Activated naive CD8-positive, alpha-beta T cell treated with anti-CD3 and anti-CD28 coated beads, Interleukin-2, amount 50 U/mL, for 16 hours (primary cell): ENCODE measurements at regions not wholly inside any gene's neighbourhood (a gene's known extent, or its start where the extent isn't known, plus 50 kb on each side); places are given as distances from the start of the nearest gene placed in this dataset.
"Not testable (repeated sequence)": the region's sequence is repeated elsewhere in the genome, so short reads cannot be mapped to it uniquely, and the experiment has no call there.

ENCODE experiments used
- DNase-seq: peaks from one replicate; pipeline ENCODE4 v3.0.0-alpha.2; 2020; ENCODE audit warnings: low read depth, low spot score

DNA sequence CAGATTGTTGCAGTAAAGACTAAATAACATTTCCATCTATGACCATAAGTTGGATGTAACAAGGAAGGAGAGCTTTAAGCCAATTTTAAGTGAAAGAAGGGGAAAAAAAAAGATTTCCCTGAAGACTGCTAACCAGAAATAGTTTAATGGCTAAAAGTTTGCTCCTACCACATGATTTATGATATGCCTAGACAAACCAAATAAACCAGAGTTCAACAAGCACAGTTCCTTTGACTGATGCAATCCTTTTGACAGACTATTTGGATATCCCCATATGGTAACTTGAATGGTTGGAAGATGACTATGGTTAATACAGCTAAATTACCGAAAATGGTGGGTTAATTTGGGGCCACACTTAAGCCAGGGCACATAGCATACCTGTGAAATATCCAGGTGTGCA is 338.5 kb downstream of the CETN3 start:
- no peak for DNase-seq

DNA sequence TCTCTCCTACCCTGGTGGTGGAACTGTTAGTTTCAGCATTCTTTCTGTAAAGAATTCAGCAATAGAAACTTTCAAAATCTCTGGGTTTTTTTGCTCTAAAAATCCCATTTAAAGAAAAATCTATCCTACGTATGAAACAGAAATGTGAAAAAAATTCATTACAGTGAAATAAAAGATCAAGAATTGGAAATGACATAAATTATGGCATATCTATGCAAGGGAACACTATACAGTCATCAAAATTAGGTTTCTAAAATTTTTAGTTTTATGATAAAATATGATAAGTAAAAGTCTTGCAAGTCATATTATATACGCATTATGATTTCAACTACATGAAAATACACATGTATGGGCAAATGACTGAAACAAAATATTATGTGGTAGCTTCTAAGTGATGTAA is 342.6 kb downstream of the CETN3 start:
- no peak for DNase-seq

DNA sequence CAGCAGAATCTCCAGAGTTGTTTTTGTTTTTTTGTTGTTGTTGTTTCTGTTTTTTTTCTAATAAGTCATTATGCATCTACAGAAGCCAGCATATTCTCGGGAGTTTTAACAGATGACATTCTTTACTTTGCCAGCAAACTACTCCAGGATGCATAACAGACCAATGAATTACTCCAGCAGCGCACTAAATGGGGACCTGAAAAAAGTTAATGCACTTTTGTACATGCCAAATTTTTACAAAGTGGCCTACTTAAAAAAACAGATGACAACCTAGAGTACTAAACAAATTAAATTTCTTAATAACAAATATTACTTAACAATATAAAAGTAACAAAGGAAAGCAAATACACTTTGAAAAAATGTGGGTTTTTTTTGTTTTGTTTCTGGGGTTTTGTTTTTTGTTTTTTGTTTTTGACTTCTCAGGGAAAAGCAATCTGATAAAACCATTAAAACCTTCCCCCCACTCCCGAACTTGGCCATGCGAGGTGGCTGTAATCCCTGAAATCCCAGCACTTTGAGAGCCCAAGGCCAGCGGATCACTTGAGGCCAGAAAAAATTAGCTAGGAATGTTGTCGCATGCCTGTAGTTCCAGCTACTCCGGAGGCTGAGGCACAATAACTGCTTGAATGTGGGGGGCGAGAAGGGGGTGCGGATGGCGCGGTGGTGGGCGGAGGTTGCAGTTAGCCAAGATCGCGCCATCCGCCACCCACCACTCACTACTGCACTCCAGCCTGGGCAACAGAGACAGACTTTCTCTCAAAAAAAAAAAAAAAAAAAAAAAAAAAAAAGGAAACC is 352.4 kb downstream of the CETN3 start:
- no peak for DNase-seq

DNA sequence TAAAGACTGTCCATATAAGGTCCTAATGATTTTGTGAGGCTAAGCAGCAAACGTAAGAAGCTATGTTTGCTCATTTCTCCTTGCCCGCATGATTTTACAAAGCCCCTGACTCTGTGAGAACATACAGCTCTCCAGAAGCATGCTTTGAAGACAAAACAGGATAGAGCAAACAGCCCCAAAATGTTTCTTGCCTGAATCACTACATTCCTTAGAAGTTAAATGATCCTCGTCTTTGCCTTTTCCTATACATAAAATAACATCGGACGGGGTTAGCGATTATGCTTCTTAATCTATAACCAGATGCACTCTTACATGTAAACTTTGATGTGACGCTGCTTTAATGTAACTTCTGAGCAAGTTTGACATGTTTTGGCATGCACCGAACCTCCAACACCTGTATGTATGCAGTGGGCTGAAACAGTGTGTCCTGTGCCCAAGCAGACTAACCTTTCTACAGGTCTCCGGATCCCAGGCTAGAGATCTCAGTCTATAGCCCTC is 353.7 kb downstream of the CETN3 start:
- DNase-seq = no peak

DNA sequence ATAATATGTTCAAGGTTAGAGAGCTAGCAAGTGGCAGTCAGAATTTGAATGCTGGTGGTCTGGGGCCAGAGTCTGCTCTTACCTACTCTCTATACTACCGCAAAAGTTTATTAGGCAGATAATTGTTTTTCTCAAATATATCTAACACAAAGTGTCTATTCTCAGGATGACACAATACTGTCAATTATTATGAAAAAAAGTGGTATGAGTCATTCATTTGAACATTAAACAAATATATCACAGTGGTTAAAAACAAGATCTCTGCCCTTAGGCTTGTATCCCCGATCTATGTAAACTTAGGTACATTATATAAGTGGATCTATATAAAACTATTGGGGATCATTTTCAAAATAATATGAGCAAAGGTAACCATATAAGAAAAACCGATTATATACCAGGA is 354.9 kb downstream of the CETN3 start:
- no peak for DNase-seq

DNA sequence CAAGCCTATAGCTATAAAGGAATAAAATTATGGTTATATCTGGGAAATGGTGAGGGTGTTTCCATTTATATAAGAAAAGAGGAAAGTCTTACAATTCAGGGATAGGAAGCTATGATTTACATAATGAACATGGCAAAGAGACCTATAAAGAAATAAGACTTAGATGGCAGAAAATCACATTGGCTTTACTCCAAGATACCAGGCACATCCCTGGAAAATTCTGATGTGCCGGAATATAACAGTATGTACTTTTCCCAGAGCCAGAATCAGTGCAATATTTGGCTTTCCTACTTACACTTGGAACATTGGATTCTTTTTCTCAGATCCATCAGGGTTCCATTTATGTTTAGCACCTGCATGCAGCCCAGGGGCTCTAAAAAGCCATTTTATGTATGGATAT is 357.8 kb downstream of the CETN3 start:
- no peak for DNase-seq

DNA sequence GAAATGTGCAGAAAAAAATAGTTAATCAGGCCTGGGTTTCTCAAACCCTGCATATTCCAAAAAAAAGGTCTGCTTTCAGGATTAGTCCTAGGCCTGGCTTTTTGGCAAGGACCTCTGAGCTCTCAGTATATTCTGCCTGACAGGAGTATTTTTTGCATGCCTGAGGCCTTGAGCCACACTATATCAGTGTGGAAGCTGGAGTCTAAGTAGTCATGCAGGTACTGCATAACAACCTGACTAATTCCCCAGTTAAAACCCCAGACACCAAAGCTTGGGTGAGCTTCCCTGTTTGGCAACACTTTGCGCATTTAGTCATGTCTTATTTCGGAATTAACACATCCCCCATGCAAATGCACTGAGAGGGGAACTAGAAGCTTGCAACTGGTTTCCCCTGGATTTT is 359.5 kb downstream of the CETN3 start:
- no peak for DNase-seq

DNA sequence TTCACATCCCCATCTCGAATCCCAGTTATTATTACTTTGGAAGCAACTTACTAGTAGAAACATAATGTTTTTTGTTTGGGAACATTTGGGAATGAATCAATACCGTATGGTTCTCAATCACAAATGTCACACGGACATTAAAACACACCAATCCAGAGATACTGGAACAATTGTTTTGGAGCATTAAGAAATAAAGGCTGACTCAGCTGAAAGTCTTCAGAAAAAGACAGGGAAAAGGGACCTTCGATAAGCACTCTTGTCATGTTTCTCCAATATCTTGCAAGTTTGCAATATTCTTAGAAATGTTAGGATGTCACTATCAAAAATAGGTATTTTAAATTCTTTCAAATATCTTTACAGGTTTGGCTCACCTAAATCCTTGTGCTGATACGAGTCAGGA is 362.4 kb downstream of the CETN3 start:
- DNase-seq = no peak

DNA sequence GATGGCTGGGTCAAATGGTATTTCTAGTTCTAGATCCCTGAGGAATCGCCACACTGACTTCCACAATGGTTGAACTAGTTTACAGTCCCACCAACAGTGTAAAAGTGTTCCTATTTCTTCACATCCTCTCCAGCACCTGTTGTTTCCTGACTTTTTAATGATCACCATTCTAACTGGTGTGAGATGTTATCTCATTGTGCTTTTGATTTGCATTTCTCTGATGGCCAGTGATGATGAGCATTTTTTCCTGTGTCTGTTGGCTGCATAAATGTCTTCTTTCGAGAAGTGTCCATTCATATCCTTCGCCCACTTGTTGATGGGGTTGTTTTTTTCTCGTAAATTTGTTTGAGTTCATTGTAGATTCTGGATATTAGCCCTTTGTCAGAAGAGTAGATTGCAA is 369.5 kb downstream of the CETN3 start:
- not testable (repeated sequence) for DNase-seq

DNA sequence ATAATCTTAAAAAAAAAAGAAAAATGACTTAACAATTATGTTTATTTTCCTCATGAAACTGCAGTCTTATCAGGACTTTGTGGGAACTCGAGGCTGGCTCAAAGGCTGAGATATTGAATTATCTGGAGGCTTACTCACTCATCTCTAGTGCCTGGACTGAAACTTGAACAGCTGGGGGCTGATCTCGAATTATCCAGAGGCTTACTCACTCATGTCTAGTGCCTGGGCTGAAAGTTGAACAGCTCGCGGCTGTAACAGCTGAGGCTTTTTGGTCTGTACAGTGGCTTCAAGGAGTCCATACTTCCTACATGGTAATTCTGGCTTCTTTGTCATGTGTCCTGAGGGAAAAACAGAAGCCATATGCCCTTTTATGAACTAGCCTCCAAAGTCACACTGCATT is 371.9 kb downstream of the CETN3 start:
- DNase-seq = no peak

DNA sequence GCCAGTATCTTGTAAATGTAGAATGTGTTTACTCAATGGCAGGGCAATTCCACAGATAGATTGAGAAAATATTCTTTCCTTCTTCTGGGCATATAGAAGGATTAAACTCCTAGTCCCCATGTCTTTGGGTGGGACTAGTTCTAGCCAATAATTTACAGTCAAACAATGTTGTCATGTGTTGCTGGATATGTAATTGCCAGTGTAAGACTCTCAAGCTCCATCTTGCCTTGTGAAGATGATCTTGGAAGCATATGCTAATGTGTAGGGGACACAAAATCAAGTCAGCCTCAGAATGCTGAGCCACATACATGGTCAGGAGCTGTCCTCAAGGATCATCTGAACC is 386.9 kb downstream of the CETN3 start:
- no peak for DNase-seq

DNA sequence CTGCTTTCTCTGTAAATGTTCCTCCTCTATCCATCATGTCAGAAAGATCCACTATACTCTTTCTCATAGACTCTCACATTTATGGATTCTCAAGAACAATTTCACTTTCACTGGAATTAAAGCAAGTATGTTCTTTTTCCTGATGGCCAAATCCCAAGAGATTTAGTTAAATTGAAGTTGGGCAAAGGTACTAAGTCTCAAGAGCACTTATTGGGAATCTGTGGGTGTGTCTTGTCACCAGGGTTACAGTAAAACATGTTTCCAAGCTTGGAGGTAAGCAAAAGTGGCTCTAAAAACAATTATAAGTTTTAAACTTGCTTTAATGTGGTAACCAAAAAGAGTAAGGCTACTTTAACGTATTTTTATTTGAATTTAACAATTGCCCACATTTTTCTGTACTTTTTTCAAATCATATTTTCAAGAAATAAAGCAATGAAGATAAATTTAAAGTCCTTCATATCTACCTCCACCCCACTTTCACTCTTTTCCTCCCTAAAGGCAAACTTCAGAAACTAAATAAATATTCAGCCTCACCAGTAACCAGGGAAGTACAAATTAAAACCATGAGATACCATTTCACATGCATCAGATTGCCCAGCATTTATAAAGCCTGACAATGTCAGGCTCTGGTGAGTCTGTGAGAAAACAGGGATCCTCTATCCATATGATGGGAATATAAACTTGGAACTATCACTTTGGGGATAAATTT is 387.4 kb downstream of the CETN3 start:
- DNase-seq = no peak

DNA sequence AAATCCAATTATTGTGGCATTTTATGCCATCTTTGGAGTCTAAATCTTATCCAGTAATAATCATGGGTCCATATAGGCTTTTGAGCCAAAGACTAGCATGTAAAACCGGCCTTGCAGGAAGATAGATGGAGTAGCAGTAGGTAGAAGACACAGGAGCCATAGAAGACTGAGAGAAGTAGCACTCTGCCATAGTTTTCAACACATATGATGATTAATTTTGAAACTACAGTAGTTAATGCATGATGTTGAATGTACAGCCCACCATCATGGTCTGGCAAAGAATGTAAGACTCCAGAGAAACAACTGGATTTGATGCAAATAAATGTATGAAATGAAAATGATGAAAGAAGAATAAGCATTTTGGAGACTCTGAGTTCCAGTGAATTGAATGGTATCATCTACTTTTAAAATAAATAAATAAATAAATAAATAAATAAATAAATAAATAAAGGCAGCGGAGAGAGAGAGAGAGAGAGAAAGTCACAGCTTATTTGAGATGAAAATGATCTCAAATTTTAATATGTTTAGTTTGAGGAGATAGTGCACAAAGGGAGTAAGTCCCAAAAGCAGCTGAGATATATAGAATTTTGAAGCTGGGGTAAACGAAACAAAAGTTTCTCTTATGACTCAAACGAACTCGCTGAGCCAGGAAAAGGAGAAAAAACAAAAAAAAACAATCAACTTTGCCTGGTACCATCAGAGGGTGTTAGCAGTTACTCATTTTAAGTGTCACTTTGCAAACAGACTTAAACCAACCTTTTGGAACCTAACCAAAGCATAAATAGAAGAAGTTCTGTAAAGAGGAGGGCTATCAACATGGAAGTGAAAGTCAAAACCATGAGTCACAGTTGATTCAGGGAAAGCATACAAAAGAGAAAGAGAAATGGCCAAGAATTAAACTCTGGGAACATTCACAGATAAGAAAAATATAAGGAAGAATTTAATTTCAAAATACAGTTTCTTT is 388.7 kb downstream of the CETN3 start:
- no peak for DNase-seq

DNA sequence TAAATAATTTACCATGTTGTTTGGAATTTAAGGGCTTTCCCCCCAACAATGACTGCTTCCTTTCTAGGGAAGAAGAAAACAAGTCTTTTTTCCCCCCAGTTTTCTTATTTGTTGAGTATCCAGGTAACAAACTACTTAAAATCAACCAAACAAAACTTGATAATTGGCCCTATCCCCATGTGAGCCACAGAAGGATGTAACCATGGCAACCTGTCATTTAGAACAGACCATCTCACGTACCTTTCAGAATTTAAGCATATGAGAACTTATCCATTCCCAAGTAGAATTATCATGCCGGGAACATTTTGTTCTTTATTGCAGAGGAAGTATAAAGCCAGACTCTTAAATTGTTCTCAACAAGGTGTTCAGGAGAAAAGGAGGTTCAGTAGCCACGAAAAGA is 392.3 kb downstream of the CETN3 start:
- no peak for DNase-seq

DNA sequence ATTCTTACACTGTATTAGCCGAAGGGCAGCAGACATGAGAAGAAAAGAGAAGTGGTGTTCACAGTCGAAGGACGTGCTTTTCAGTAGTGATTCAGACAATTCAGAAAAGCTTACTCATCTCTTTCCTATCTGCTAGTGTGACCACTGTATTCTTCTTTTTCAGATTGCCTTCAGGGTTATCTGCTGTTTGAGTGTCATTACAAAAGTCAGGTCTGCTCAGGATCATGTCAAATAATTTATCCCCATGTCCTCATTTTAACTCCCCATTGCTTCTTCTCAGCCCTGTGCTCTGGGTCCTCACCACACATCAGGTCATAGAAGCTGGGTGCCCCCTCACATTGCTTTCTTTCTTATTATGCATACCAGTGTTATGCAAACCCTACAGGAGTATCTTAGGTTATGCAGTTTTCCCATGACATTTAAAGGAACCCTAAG is 394.0 kb downstream of the CETN3 start:
- DNase-seq = no peak

DNA sequence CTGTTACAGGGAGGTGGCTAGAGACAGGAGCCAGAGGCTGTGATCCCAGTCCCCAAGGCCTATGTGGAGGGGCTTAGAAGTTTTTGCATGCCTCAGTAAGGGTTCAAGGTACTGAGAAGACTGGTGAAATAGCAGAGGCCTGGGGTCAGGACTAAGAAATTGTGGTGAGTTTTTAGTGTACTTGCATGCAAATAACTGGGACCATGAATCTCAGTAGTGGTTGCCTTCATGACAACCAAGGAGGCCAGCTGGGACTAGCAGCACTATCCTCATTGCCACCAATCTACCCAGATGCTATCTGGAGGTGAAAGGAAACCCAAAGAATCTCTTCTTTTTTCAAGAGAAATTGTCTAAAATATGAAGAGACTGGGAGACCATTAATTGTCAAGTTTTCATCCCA is 395.1 kb downstream of the CETN3 start:
- no peak for DNase-seq

DNA sequence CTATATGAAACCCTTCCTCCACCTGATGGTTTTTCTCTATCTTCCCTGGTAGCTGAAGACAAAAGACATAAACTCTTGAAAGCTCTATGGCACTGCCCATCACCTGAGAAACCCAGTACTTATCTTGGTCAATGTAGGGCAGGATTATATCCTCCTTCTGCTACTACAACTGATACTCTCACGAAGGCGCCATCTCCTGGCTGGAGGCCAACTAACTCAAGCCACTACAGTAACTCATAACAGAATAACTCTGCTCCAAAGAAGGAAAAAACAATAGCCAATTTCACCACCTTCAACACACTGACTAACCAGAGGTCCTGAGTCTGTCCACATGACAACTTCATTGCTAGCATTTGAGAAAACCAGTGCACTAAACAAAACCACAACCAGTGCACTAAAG is 409.2 kb downstream of the CETN3 start:
- DNase-seq = no peak

DNA sequence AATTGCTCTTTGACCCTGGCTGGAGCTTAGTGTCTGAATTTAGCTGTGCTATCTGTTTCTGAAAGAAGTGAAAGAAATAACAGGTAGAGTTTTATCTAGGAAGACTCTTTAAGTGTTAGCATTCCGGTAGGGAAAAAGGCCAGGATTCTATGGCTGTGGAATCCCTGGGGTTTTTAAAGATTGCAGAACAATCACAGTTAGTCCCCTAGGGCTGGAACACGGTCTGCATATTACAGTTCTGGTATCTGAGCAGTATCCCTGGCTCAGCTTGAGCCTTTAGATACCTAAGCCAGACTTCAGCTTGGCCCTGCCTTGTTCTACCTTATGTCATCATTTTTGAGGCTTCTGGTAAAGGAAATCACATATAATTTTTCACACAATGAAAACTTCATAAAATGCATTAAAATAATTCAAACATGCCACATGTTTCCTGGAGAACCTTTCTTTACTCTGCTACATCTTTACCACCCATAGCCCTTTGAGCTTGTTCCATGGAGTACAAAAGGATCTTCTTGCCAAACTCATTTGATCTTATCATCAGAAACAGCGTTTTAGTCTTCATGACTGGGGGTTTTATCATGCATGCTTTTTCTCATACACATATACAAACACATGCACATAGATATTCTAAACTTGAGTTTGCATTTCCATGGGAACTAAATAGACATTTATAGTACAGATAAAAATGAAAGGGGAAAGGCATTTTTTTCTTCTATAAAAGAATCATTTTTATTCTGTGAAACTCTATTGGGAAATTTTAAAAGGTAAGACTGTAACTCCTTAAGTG is 410.8 kb downstream of the CETN3 start:
- DNase-seq = no peak

DNA sequence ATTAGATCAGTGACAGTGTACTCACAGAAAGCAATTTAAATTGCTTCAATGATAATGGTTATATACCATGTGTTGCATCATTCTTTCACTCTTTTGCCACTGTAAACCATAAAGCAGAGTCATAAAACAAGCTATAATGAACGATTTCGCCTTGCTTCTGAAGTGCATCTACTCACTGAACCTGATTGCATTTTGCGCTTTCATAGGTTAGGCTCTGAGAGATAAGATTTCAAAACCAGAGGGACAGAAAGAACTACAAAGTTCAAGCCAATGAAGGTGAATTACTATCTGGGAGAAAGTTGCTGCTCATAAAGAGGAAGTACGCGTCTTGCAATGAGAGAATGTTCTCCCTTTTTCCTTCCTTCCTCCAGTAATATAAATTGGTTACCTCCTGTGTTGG is 412.7 kb downstream of the CETN3 start:
- no peak for DNase-seq

DNA sequence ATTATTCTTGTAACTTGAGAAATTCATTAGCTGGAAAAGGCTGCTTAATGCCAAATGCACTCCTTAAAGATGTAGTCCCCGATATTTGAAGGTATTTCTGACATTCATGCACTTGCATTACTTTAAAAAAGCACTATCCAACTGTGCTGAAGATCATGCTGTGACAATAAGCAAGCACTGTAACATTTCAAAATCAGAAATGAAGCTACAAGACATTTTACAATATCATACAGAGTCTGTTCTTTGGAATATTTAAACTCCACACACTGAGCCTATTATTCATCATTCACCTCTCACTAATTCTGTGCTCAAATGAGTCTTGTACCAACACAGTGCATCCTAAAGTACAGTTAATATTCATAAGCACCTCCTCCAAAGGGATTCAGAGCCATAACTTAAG is 413.2 kb downstream of the CETN3 start:
- DNase-seq = no peak

DNA sequence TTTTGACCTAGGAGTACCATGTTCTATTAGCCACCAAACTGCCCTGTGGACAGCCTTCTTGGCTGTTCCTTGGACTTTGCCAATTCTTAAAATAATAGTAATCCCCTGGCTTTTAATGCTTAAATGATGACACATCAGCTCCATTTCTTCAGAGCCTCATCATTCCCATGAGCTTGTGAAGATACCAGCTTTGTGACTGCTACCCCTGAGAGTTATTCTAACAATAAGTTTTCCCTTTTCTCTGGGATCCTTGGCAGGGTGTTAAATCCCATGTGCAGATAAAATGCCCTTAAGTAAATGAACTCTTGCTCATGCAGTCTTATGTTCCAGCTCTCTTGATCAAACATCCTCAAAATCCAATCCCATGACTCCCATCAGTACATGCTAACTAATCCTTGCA is 415.3 kb downstream of the CETN3 start:
- no peak for DNase-seq
